IMR-90 (cell line): ENCODE measurements at regions not wholly inside any gene's neighbourhood (a gene's known extent, or its start where the extent isn't known, plus 50 kb on each side); places are given as distances from the start of the nearest gene placed in this dataset.

Experiments used
- BHLHE40 ChIP-seq: fragments of 150-350 bp; IDR thresholded peaks from 2 replicates; pipeline ENCODE4 v1.6.1; 2016; ENCODE audit warnings: mild to moderate bottlenecking, low read depth, low read length
- CEBPB ChIP-seq: IDR thresholded peaks from 2 replicates; pipeline ENCODE4 v1.6.1; 2012; ENCODE audit warnings: low read depth, low read length, improper control_type of control experiment
- MAFK ChIP-seq: IDR thresholded peaks from 2 replicates; pipeline ENCODE4 v1.6.1; 2012; ENCODE audit warnings: low read depth, low read length, improper control_type of control experiment
- POLR2A ChIP-seq: IDR thresholded peaks from 2 replicates; pipeline ENCODE4 v1.6.1; 2012; ENCODE audit warnings: mild to moderate bottlenecking, low read depth, low read length
- RAD21 ChIP-seq: IDR thresholded peaks from 2 replicates; pipeline ENCODE4 v1.6.1; 2012; ENCODE audit warnings: low read length, improper control_type of control experiment
- TF ChIP-seq, protein P1 (sequence below): conservative IDR thresholded peaks from 2 replicates; pipeline ENCODE4 v1.5.1; 2012; ENCODE audit warnings: mild to moderate bottlenecking, low read depth, low read length, improper control_type of control experiment

DNA sequence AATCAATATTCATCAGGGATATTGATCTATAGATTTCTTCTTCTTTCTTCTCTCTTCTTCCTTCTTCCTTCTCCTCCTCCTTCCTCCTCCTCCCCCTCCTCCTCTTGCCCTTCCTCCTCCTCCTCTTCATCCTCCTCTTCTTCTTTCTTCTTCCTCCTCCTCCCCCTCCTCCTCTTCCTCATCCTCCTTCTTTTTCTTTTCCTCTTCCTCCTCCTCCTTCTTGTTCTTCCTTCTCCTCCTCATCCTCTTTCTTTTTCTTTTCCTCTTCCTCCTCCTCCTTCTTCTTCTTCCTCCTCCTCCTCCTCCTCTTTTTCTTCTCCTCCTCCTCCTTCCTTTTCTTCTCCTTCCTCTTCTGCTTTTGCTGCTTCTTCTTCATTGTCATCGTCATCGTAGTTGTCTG lies 52.4 kb upstream of the SERINC1 start:
- TF ChIP-seq RAD21 (no peak), CEBPB (no peak), POLR2A (no peak), MAFK (no peak), BHLHE40 (no peak)
- TF ChIP-seq, protein P1, sequence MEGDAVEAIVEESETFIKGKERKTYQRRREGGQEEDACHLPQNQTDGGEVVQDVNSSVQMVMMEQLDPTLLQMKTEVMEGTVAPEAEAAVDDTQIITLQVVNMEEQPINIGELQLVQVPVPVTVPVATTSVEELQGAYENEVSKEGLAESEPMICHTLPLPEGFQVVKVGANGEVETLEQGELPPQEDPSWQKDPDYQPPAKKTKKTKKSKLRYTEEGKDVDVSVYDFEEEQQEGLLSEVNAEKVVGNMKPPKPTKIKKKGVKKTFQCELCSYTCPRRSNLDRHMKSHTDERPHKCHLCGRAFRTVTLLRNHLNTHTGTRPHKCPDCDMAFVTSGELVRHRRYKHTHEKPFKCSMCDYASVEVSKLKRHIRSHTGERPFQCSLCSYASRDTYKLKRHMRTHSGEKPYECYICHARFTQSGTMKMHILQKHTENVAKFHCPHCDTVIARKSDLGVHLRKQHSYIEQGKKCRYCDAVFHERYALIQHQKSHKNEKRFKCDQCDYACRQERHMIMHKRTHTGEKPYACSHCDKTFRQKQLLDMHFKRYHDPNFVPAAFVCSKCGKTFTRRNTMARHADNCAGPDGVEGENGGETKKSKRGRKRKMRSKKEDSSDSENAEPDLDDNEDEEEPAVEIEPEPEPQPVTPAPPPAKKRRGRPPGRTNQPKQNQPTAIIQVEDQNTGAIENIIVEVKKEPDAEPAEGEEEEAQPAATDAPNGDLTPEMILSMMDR = no peak
